GM21423 (cell line): ENCODE measurements at regions not wholly inside any gene's neighbourhood (a gene's known extent, or its start where the extent isn't known, plus 50 kb on each side); places are given as distances from the start of the nearest gene placed in this dataset.

Source experiments
- ATAC-seq: cut with Tn5 transposase; IDR thresholded peaks from one replicate; pipeline ENCODE4 v1.9.1; 2021; ENCODE audit warnings: mild to moderate bottlenecking, moderate library complexity; ENCODE audit not compliant: unreplicated experiment

GRCh38 chr9:117549444-117549843 lies 134.6 kb upstream of the ASTN2 start:
- ATAC-seq: no peak

DNA sequence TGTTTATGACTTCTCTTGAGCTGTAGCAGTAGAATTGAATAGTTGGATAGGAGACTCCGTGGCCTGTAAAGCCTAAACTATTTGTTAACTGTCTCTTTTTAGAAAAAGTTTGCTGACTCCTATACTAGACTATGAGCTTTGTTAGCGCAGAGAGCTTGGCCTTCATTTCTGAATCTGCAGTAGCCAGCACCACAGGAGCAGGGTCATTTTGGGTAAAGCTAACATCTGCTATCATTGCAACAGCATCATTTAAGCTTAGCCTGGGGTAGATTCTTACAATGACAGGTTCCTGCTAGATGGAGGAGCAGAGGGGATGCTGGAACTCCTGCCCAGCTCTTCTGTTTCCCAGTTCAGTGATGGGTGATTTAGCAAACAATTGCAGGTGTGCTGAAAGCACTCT lies 133.7 kb upstream of the ASTN2 start:
- ATAC-seq: no peak

GRCh38 chr9:117547904-117548303 lies 133.0 kb upstream of the ASTN2 start:
- no peak for ATAC-seq

GRCh38 chr9:117546894-117547678 lies 132.2 kb upstream of the ASTN2 start:
- ATAC-seq: no peak

DNA sequence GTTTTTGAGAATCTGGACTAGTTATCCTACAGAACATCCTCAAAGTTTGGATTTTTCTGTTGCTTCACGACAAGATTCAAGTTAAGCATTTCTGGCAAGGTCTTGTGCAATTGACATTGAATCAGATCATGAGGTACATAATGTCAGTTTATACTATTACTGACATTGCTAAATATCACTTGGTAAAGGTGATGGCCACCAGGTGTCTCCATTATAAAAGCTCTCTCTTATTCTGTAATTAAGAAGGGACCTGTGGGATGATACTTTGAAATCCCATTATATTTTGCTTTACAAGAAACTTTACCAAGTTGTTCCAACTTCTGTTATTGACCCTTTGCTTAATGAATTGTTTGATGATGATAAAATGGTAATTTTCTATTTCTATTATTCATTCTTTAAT lies 131.0 kb upstream of the ASTN2 start:
- no peak for ATAC-seq

- no peak for ATAC-seq
Measured at GRCh38 chr9:117543089-117543488, 128.2 kb upstream of the ASTN2 start.

DNA sequence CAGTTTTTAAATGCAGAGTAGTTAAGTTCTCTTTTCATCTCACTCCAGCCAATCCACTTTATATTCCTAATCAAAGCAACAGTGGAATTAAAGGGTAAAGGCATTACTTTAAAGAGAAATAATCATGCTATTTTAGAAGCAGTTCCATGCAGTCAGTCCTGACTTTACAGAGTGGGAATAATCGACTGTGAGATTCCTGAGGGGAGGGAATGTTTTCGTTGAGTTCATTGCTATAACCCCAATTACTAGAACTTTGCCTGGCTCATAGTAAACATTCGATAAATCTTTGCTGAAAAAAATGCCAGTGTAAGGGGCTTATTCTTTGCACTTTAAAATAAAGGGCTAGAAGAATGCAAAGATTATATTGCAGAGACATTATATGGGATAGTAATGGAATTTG lies 127.2 kb upstream of the ASTN2 start:
- ATAC-seq: no peak

GRCh38 chr9:117541181-117541580 lies 126.3 kb upstream of the ASTN2 start:
- ATAC-seq: no peak

DNA sequence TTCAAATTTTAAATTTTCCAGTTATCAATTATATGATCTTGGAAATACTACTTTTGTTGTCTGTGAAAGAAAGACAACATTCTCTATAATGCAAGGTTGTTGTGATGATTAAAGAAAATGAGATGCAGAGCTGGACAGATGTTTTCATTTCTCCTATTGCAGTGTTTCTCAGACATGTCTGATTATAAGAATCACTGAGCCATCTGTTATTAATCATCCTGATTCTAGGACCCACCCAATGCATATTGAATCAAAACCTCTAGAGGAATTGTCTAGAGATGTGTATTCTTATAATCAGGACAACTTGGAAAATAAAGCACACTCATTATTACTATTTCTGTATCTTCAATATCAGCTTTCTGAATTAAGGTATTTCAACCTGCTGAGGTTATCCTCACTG lies 121.1 kb upstream of the ASTN2 start:
- no peak for ATAC-seq

DNA sequence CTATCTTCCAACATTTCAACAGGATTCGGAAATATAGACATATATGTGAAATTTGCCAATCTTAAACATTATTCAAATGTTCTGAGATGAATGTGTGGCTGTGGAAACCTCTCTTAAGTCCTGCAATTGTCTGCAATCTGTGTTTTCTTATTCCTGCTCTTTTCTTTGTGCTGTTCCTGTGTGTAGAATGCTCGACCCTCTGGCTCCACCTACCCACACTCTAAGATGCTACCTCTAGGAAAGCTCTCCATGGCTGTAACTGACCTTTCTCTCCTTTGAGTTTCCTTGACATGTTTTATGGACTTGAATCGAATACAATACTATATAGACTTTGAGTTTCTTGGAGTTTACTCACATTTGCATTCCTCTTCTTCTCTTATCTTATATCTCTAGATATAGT lies 120.6 kb upstream of the ASTN2 start:
- ATAC-seq: no peak

- ATAC-seq: no peak
Measured at GRCh38 chr9:117528225-117528624, 113.4 kb upstream of the ASTN2 start.

GRCh38 chr9:117526674-117527073 lies 111.8 kb upstream of the ASTN2 start:
- no peak for ATAC-seq

GRCh38 chr9:117523531-117524153 lies 108.8 kb upstream of the ASTN2 start:
- ATAC-seq: no peak

- ATAC-seq: no peak
Measured at GRCh38 chr9:117521293-117521692, 106.4 kb upstream of the ASTN2 start.

GRCh38 chr9:117516676-117517632 lies 102.1 kb upstream of the ASTN2 start:
- ATAC-seq: no peak

GRCh38 chr9:117511852-117512481 lies 97.1 kb upstream of the ASTN2 start:
- no peak for ATAC-seq

DNA sequence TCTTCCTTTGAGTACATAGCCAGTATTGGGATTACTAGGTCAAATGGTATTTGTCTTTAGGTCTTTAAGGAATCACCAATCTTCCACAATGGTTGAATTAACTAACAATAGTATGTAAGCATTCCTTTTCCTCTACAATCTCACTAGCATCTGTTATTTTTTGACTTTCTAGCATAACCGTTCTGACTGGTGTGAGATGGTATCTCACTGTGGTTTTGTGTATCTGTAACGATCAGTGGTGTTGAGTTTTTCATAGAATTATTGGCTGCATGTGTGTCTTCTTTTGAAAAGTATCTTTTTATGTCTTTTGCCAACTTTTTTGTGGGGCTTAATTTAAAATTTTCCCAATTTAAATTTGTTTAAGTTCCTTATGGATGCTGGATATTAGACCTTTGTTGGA lies 81.5 kb upstream of the ASTN2 start:
- no peak for ATAC-seq

GRCh38 chr9:117494401-117495090 lies 79.7 kb upstream of the ASTN2 start:
- ATAC-seq: no peak

GRCh38 chr9:117492476-117492875 lies 77.6 kb upstream of the ASTN2 start:
- ATAC-seq: no peak

GRCh38 chr9:117491491-117491890 lies 76.6 kb upstream of the ASTN2 start:
- ATAC-seq: no peak
